Trophoblast cell (in vitro differentiated cells and primary cell): ENCODE measurements at regions not wholly inside any gene's neighbourhood (a gene's known extent, or its start where the extent isn't known, plus 50 kb on each side); places are given as distances from the start of the nearest gene placed in this dataset.

Experiments used
- DNase-seq, 2 donors: peaks; one replicate each; pipeline ENCODE4 v3.0.0-alpha.2; 2016
- H2AFZ ChIP-seq: 2 replicates; pipeline ENCODE4 v1.6.1; 2013; ENCODE audit warnings: low read length, moderate library complexity, mild to moderate bottlenecking; ENCODE audit not compliant: insufficient read depth, poor library complexity
- H2AK5ac ChIP-seq: 2 replicates; pipeline ENCODE4 v1.6.1; 2013; ENCODE audit warnings: mild to moderate bottlenecking, low read length
- H2BK120ac ChIP-seq: 2 replicates; pipeline ENCODE4 v1.6.1; 2013; ENCODE audit warnings: low read length, mild to moderate bottlenecking, moderate library complexity; ENCODE audit not compliant: insufficient read depth, poor library complexity
- H2BK12ac ChIP-seq: 2 replicates; pipeline ENCODE4 v1.6.1; 2013; ENCODE audit warnings: mild to moderate bottlenecking, low read length, moderate library complexity
- H2BK5ac ChIP-seq: 2 replicates; pipeline ENCODE4 v1.6.1; 2013; ENCODE audit warnings: low read length, low read depth, moderate library complexity, mild to moderate bottlenecking; ENCODE audit not compliant: poor library complexity
- H3K14ac ChIP-seq: 2 replicates; pipeline ENCODE4 v1.6.1; 2013; ENCODE audit warnings: mild to moderate bottlenecking, low read length
- H3K18ac ChIP-seq: 2 replicates; pipeline ENCODE4 v1.6.1; 2013; ENCODE audit warnings: mild to moderate bottlenecking, low read length
- H3K23ac ChIP-seq: 2 replicates; pipeline ENCODE4 v1.6.1; 2013; ENCODE audit warnings: low read length
- H3K27ac ChIP-seq: 2 replicates; pipeline ENCODE4 v1.5.1; 2013; ENCODE audit warnings: low read depth, mild to moderate bottlenecking, inconsistent platforms, low read length, moderate library complexity
- H3K27me3 ChIP-seq: 2 replicates; pipeline ENCODE4 v1.6.1; 2013; ENCODE audit warnings: inconsistent platforms, mild to moderate bottlenecking, low read length, moderate library complexity; ENCODE audit not compliant: insufficient read depth
- H3K36me3 ChIP-seq, 2 experiments: 1 replicate in 1 of 2; 2 replicates in 1 of 2; pipeline ENCODE4 v1.6.1; 2013; ENCODE audit warnings: low read length in 2 of 2, mild to moderate bottlenecking in 2 of 2, moderate library complexity in 1 of 2; ENCODE audit not compliant: insufficient read depth in 2 of 2, control insufficient read depth in 1 of 2
- H3K4ac ChIP-seq: 2 replicates; pipeline ENCODE4 v1.6.1; 2013; ENCODE audit warnings: low read depth, mild to moderate bottlenecking, low read length, moderate library complexity
- H3K4me1 ChIP-seq, 2 experiments: 1 replicate in 1 of 2; 2 replicates in 1 of 2; pipeline ENCODE4 v1.6.1; 2013; ENCODE audit warnings: low read length in 2 of 2, mild to moderate bottlenecking in 2 of 2, moderate library complexity in 1 of 2; ENCODE audit not compliant: insufficient read depth in 2 of 2, control insufficient read depth in 1 of 2
- H3K4me2 ChIP-seq: 2 replicates; pipeline ENCODE4 v1.6.1; 2013; ENCODE audit warnings: inconsistent platforms, mild to moderate bottlenecking, low read length, moderate library complexity
- H3K4me3 ChIP-seq: 2 replicates; pipeline ENCODE4 v1.5.1; 2013; ENCODE audit warnings: mild to moderate bottlenecking, low read depth, low read length, inconsistent platforms
- H3K79me1 ChIP-seq: one replicate; pipeline ENCODE4 v1.6.1; 2013; ENCODE audit warnings: low read length
- H3K79me2 ChIP-seq: 2 replicates; pipeline ENCODE4 v1.6.1; 2013; ENCODE audit warnings: low read length, mild to moderate bottlenecking; ENCODE audit not compliant: control insufficient read depth, insufficient read depth, poor library complexity
- H3K9ac ChIP-seq: 2 replicates; pipeline ENCODE4 v1.6.1; 2013; ENCODE audit warnings: mild to moderate bottlenecking, low read length
- H3K9me3 ChIP-seq: 2 replicates; pipeline ENCODE4 v1.6.1; 2013; ENCODE audit warnings: low read depth, mild to moderate bottlenecking, control low read depth, inconsistent platforms, low read length; ENCODE audit not compliant: insufficient read depth
- H4K12ac ChIP-seq: 2 replicates; pipeline ENCODE4 v1.6.1; 2013; ENCODE audit warnings: low read depth, mild to moderate bottlenecking, low read length, moderate library complexity
- H4K8ac ChIP-seq: 2 replicates; pipeline ENCODE4 v1.6.1; 2013; ENCODE audit warnings: low read depth, mild to moderate bottlenecking, low read length, moderate library complexity
- H4K91ac ChIP-seq: one replicate; pipeline ENCODE4 v1.6.1; 2013; ENCODE audit warnings: low read depth, mild to moderate bottlenecking, low read length, moderate library complexity
- WGBS: extraction: QIAGEN DNeasy Blood & Tissue Kit; methylation state at CpG from one replicate; pipeline ENCODE4 v1.1.7; 2013; ENCODE audit warnings: missing lambda C conversion rate; ENCODE audit not compliant: insufficient read length, insufficient coverage; ENCODE audit errors: extremely low coverage; 5-methylcytosine and 5-hydroxymethylcytosine counted together

DNA sequence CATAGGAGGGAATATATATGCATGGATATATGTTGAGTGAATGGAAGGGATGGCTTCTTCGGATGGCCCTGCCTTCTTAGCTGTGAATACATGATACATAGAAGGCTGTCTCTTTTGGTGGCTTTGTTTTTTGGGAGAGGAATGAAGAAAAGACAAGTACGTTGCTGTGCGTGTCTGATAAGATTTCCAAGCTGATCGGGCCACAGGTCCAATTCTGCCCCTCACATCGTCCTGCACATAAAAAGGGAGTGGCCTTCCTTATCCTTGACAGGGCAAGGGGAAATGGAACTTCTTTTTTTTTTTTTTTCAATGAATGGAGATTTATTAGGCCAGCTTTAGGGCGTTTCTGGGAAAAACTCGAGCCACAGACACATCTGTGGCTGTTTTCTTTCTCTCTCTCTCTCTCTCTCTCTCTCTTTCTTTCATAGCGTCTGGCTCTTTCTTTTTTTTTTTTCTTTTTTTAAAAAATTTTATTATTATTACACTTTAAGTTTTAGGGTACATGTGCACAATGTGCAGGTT lies 103.8 kb upstream of the SPATA13 start:
- Histone ChIP-seq H3K23ac (no peak overlapping the region), H4K12ac (no peak overlapping the region)
- no CpG with 5 or more reads among the region's 8 CpGs for WGBS

DNA sequence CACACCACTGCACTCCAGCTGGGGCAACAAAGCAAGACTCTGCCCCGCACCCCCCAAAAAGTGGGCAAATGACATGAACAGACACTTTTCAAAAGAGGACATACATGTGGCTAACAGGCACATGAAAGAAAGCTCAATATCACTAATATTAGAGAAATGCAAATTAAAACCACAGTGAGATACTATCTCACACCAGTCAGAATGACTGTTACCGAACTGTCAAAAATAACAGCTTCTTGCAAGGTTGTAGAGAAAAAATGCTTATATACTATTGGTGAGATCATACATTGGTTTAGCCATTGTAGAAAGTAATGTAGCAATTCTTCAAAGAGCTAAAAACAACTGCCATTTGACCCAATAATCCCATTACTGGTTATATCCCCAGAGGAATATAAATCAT lies 99.5 kb upstream of the SPATA13 start:
- Histone ChIP-seq H2AK5ac (no peak overlapping the region), H3K18ac (no peak overlapping the region), H3K4ac (no peak overlapping the region), H2AFZ (no peak overlapping the region), H3K14ac (no peak overlapping the region), H3K4me1 (no peaks in the 10 kb centered on the region), H4K12ac (no peak overlapping the region), H3K4me3 (no peak overlapping the region), H3K79me2 (no peaks in the 10 kb centered on the region), H4K8ac (no peak overlapping the region), H3K27ac (no peak overlapping the region), H2BK5ac (no peak overlapping the region), H4K91ac (no peak overlapping the region), H3K23ac (no peak overlapping the region), H3K9ac (no peak overlapping the region), H3K79me1 (no peaks in the 10 kb centered on the region), H3K4me2 (no peak overlapping the region), H2BK12ac (no peak overlapping the region), H3K36me3 (no peaks in the 10 kb centered on the region), H3K27me3 (no peaks in the 10 kb centered on the region), H2BK120ac (no peak overlapping the region), H3K9me3 (no peaks in the 10 kb centered on the region)
- no CpG with 5 or more reads among the region's 2 CpGs for WGBS
- DNase-seq = no peak

More for the DNA sequence above, 103.8 kb upstream of the SPATA13 start:
- H2BK5ac ChIP-seq = no peak overlapping the region
- no peak overlapping the region for H3K4me2 ChIP-seq
- H4K91ac ChIP-seq = no peak overlapping the region
- no peak overlapping the region for H4K8ac ChIP-seq
- no peak overlapping the region for H3K4ac ChIP-seq
- no peak overlapping the region for H3K27ac ChIP-seq
- DNase-seq = no peak
- no peak overlapping the region for H2AFZ ChIP-seq
- H2BK120ac ChIP-seq = no peak overlapping the region
- no peak overlapping the region for H3K18ac ChIP-seq
- H3K79me1 ChIP-seq = no peaks in the 10 kb centered on the region
- no peak overlapping the region for H2BK12ac ChIP-seq
- H3K4me3 ChIP-seq = no peak overlapping the region
- no peak overlapping the region for H3K9ac ChIP-seq
- no peaks in the 10 kb centered on the region for H3K9me3 ChIP-seq
- no peaks in the 10 kb centered on the region for H3K36me3 ChIP-seq
- H2AK5ac ChIP-seq = no peak overlapping the region
- H3K14ac ChIP-seq = no peak overlapping the region
- no peaks in the 10 kb centered on the region for H3K79me2 ChIP-seq
- H3K4me1 ChIP-seq = no peaks in the 10 kb centered on the region
- no peaks in the 10 kb centered on the region for H3K27me3 ChIP-seq

DNA sequence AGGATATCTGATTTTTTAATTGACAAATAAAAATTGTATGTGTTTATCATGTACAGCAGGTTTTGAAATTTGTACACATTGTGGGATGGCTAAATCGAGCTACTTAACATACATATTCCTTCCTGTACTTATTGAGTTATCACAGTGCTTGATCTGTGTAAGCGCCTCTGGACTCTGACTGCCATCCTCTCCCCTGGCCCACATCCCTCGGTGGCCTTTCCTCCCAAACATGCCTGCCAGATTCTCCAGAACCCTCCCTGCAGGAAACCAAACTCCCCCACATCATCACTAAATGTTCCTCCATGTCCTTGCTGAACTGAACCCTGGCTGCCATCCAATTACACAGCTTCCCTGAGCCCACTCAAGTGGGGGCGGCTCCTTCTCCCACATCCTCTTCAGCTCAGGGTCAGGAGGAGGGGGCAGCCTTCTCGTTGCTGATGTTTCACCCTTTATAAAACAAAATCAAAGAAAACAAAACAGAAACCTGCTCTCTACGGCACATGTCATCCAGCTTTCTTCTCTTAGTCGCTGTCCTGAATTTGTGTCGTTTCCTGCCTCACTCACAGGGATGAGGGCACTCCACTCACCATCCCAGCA lies 97.1 kb upstream of the SPATA13 start:
- H3K79me2 ChIP-seq = no peaks in the 10 kb centered on the region
- H3K4me2 ChIP-seq = no peak overlapping the region
- no peaks in the 10 kb centered on the region for H3K4me1 ChIP-seq
- H3K23ac ChIP-seq = no peak overlapping the region
- no peak overlapping the region for H2BK120ac ChIP-seq
- H2BK12ac ChIP-seq = no peak overlapping the region
- no peaks in the 10 kb centered on the region for H3K79me1 ChIP-seq
- no peak overlapping the region for H2AK5ac ChIP-seq
- no peak overlapping the region for H2AFZ ChIP-seq
- H3K27ac ChIP-seq = no peak overlapping the region
- H4K12ac ChIP-seq = no peak overlapping the region
- no peak overlapping the region for H4K91ac ChIP-seq
- no peaks in the 10 kb centered on the region for H3K36me3 ChIP-seq
- H3K18ac ChIP-seq = no peak overlapping the region
- H4K8ac ChIP-seq = no peak overlapping the region
- no peak overlapping the region for H3K9ac ChIP-seq
- no peaks in the 10 kb centered on the region for H3K27me3 ChIP-seq
- H2BK5ac ChIP-seq = no peak overlapping the region
- H3K9me3 ChIP-seq = no peaks in the 10 kb centered on the region
- H3K4ac ChIP-seq = no peak overlapping the region
- no peak overlapping the region for H3K4me3 ChIP-seq
- no peak for DNase-seq
- no peak overlapping the region for H3K14ac ChIP-seq
- no CpG with 5 or more reads among the region's 8 CpGs for WGBS

DNA sequence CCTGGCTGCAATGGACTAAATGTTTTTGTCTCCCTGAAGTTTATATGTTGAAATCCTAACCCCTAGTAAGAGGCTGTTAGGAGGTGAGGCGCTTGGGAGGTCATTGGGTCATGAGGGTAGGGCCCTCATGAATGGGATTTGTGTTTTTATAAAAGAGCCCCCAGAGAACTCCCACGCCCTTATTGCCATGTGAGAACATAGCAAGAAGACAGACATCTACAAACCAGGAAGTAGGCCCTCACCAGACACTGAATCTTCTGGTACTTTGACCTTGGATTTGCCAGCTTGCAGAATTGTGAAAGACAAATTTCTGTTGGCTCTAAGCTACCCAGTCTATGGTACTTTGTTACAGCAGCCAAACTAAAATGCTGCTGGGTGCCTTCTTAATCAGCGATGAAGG lies 96.1 kb upstream of the SPATA13 start:
- Histone ChIP-seq H3K27ac (no peak overlapping the region), H2AK5ac (no peak overlapping the region), H4K91ac (no peak overlapping the region), H2BK5ac (no peak overlapping the region), H3K4me2 (no peak overlapping the region), H3K9ac (no peak overlapping the region), H3K18ac (no peak overlapping the region), H3K4me1 (no peaks in the 10 kb centered on the region), H4K8ac (no peak overlapping the region), H3K36me3 (no peaks in the 10 kb centered on the region), H3K4me3 (no peak overlapping the region), H3K23ac (no peak overlapping the region), H3K4ac (no peak overlapping the region), H4K12ac (no peak overlapping the region), H2BK120ac (no peak overlapping the region), H3K9me3 (no peaks in the 10 kb centered on the region), H3K79me2 (no peaks in the 10 kb centered on the region), H2AFZ (no peak overlapping the region), H3K79me1 (no peaks in the 10 kb centered on the region), H3K14ac (no peak overlapping the region), H2BK12ac (no peak overlapping the region), H3K27me3 (no peaks in the 10 kb centered on the region)
- no peak for DNase-seq
- WGBS = no CpG with 5 or more reads among the region's 3 CpGs
